ENCODE measurements at regions not wholly inside any gene's neighbourhood (a gene's known extent, or its start where the extent isn't known, plus 50 kb on each side); places are given as distances from the start of the nearest gene placed in this dataset.

- no peak for FAIRE-seq
- TF ChIP-seq, protein P1, sequence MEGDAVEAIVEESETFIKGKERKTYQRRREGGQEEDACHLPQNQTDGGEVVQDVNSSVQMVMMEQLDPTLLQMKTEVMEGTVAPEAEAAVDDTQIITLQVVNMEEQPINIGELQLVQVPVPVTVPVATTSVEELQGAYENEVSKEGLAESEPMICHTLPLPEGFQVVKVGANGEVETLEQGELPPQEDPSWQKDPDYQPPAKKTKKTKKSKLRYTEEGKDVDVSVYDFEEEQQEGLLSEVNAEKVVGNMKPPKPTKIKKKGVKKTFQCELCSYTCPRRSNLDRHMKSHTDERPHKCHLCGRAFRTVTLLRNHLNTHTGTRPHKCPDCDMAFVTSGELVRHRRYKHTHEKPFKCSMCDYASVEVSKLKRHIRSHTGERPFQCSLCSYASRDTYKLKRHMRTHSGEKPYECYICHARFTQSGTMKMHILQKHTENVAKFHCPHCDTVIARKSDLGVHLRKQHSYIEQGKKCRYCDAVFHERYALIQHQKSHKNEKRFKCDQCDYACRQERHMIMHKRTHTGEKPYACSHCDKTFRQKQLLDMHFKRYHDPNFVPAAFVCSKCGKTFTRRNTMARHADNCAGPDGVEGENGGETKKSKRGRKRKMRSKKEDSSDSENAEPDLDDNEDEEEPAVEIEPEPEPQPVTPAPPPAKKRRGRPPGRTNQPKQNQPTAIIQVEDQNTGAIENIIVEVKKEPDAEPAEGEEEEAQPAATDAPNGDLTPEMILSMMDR (IDR thresholded peaks at IDR 0.05; ENCODE audit: insufficient read depth, missing control alignments), result no peak
- DNase-seq (ENCODE audit: insufficient read length, low spot score), result no peak
Measured at GRCh38 chr2:153394686-153395085, 83.9 kb downstream of the RPRM start.

- DNase-seq (ENCODE audit: insufficient read length, low spot score) (no peak), FAIRE-seq (no peak)
- TF ChIP-seq, protein P1 (IDR thresholded peaks at IDR 0.05; ENCODE audit: insufficient read depth, missing control alignments), result no peak
Measured at GRCh38 chr2:153394247-153394646, 84.3 kb downstream of the RPRM start.

DNA sequence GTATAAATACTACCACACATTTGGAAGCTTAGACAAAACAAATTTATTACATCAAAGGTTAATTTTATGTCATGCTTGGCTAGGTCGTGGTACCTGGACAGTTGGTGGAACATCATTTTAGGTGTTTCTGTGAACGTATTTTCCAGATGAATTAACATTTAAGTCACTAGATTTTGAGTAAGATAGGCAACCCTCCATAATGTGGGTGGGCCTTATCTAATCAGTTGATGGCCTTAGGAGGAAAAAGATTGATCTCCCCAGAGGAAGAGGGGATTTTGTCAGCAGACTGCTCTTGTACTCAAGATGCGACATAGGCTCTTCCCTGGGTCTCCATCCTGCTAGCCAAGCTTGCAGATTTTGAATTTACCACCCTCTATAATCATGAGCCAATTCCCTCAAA, 85.0 kb downstream of the RPRM start:
- FAIRE-seq (no peak), DNase-seq (ENCODE audit: insufficient read length, low spot score) (no peak)
- TF ChIP-seq, protein P1 (IDR thresholded peaks at IDR 0.05; ENCODE audit: insufficient read depth, missing control alignments), result no peak

- TF ChIP-seq, protein P1 (IDR thresholded peaks at IDR 0.05; ENCODE audit: insufficient read depth, missing control alignments), result no peak
- FAIRE-seq, result no peak
- DNase-seq (ENCODE audit: insufficient read length, low spot score), result no peak
Measured at GRCh38 chr2:153391131-153391530, 87.4 kb downstream of the RPRM start.

- TF ChIP-seq, protein P1 (IDR thresholded peaks at IDR 0.05; ENCODE audit: insufficient read depth, missing control alignments), result no peak
- no peak for FAIRE-seq
- DNase-seq (ENCODE audit: insufficient read length, low spot score), result no peak
Measured at GRCh38 chr2:153388246-153388645, 90.3 kb downstream of the RPRM start.

DNA sequence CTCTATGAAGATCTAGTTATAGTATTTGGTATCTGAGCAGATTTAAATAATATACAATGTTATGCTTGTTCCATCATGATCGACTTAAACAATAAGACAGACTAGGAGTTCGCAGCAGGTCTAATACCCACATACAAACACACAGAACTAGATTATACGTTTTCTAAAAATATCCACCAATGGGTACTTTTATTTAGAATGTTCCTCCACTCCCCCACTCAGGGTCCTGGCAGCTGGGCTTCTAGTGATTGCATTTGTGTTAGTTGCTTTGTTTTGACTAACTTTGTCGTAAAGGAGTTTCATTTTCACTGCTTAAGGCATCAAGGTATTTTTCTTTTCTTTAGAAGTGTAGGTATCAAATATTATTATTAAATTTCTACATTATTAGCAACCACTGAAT, 91.4 kb downstream of the RPRM start:
- TF ChIP-seq, protein P1 (IDR thresholded peaks at IDR 0.05; ENCODE audit: insufficient read depth, missing control alignments), result no peak
- FAIRE-seq, result no peak

GRCh38 chr2:153386481-153386897, 92.1 kb downstream of the RPRM start:
- no peak for FAIRE-seq
- DNase-seq (ENCODE audit: insufficient read length, low spot score), result no peak
- TF ChIP-seq, protein P1 (IDR thresholded peaks at IDR 0.05; ENCODE audit: insufficient read depth, missing control alignments), result no peak

More for the DNA sequence above, 91.4 kb downstream of the RPRM start:
- DNase-seq (ENCODE audit: insufficient read length, low spot score), result no peak
